Activated CD4-positive, alpha-beta T cell treated with anti-CD3 and anti-CD28 coated beads for 36 hours (primary cell): ENCODE measurements at regions not wholly inside any gene's neighbourhood (a gene's known extent, or its start where the extent isn't known, plus 50 kb on each side); places are given as distances from the start of the nearest gene placed in this dataset.

Experiments used
- ATAC-seq: fragments of 200-7000 bp; cut with Tn5 transposase; one replicate; pipeline ENCODE4 v1.10.0; 2021; ENCODE audit warnings: mild to moderate bottlenecking, moderate library complexity
- CTCF ChIA-PET: fragments of 350-600 bp; sonication (Branson Sonifier 250); formaldehyde crosslinking; loops from one replicate; lab custom pipeline; 2021; ENCODE audit warnings: antibody characterized with exemption; lab: Charles Lee
- POLR2A ChIA-PET: fragments of 350-600 bp; sonication (Branson Sonifier 250); formaldehyde crosslinking; loops from one replicate; lab custom pipeline; 2021; ENCODE audit warnings: antibody characterized with exemption, inconsistent platforms; lab: Charles Lee
- DNase-seq: peaks from one replicate; pipeline ENCODE4 v3.0.0-alpha.2; 2020
- H3K27ac Mint-ChIP-seq: one replicate; pipeline ENCODE4 v1.8.0; 2021; ENCODE audit warnings: mixed read lengths
- H3K27me3 Mint-ChIP-seq: one replicate; pipeline ENCODE4 v1.8.0; 2021; ENCODE audit warnings: mixed read lengths
- H3K36me3 Mint-ChIP-seq: one replicate; pipeline ENCODE4 v1.8.0; 2021; ENCODE audit warnings: low read depth, mixed read lengths
- H3K4me1 Mint-ChIP-seq: one replicate; pipeline ENCODE4 v1.8.0; 2021; ENCODE audit warnings: mixed read lengths
- H3K4me3 Mint-ChIP-seq: one replicate; pipeline ENCODE4 v1.8.0; 2021; ENCODE audit warnings: mild to moderate bottlenecking, moderate library complexity, mixed read lengths
- H3K9me3 Mint-ChIP-seq: one replicate; pipeline ENCODE4 v1.8.0; 2021; ENCODE audit warnings: low read depth, mixed read lengths
- intact Hi-C, 2 experiments: fragments of 100-400 bp; cut with DNase I in 1 of 2; cut with micrococcal nuclease in 1 of 2; formaldehyde crosslinking; loops; one replicate each; pipeline versions ENCODE4 v1.14.2 to v1.15.1; 2022 to 2024; cut with DNase I, micrococcal nuclease

- CTCF ChIA-PET: interaction anchor here (0.7 to 0.9 kb wide), 2 partner anchors 20 to 1022 kb away, joined by 3 to 4 read pairs; no protein-coding TSS in a partner anchor
- ATAC-seq (no peak), DNase-seq (no peak)
- Mint-ChIP-seq H3K4me3 (no peak overlapping the region), H3K4me1 (peaks cover 8% of the 10 kb centered on the region), H3K9me3 (no peaks in the 10 kb centered on the region), H3K27me3 (no peaks in the 10 kb centered on the region), H3K36me3 (no peaks in the 10 kb centered on the region), H3K27ac (no peak overlapping the region)
- POLR2A ChIA-PET: no interaction called here
- intact Hi-C loops: loop anchor here (5.0 to 10.0 kb wide), 5 partner anchors 145 to 1023 kb away; no protein-coding TSS in a partner anchor
These were observed 52.9 kb upstream of the CD180 start for GRCh38 chr5:67249590-67249895.

- H3K36me3 Mint-ChIP-seq: no peaks in the 10 kb centered on the region
- H3K27me3 Mint-ChIP-seq: no peaks in the 10 kb centered on the region
- H3K4me1 Mint-ChIP-seq: peaks cover 8% of the 10 kb centered on the region
- intact Hi-C loops: loop anchor here (5.0 to 10.0 kb wide), 5 partner anchors 146 to 1023 kb away; no protein-coding TSS in a partner anchor
- ATAC-seq: no peak
- ChIA-PET CTCF (interaction anchor here (0.7 to 0.9 kb wide), 2 partner anchors 21 to 1023 kb away, joined by 3 to 4 read pairs; no protein-coding TSS in a partner anchor), POLR2A (no interaction called here)
- H3K9me3 Mint-ChIP-seq: no peaks in the 10 kb centered on the region
- H3K27ac Mint-ChIP-seq: no peak overlapping the region
- DNase-seq: no peak
- no peak overlapping the region for H3K4me3 Mint-ChIP-seq
These were observed 52.3 kb upstream of the CD180 start for GRCh38 chr5:67248703-67249589.

- CTCF ChIA-PET: interaction anchor here (0.6 to 3.4 kb wide), 32 partner anchors 8 to 1847 kb away, joined by 3 to 24 read pairs (median 3); partner anchors contain the start of gene SLC30A5
- no peak overlapping the region for H3K4me3 Mint-ChIP-seq
- POLR2A ChIA-PET: no interaction called here
- no peaks in the 10 kb centered on the region for H3K36me3 Mint-ChIP-seq
- ATAC-seq: no peak
- intact Hi-C loops: loop anchor here (1.0 to 10.0 kb wide), 9 partner anchors 148 to 1761 kb away; no protein-coding TSS in a partner anchor
- H3K27ac Mint-ChIP-seq: no peak overlapping the region
- H3K4me1 Mint-ChIP-seq: peaks cover 8% of the 10 kb centered on the region
- H3K27me3 Mint-ChIP-seq: no peaks in the 10 kb centered on the region
- no peak for DNase-seq
- H3K9me3 Mint-ChIP-seq: no peaks in the 10 kb centered on the region
These were observed 50.1 kb upstream of the CD180 start for GRCh38 chr5:67246546-67247268.
